ENCODE measurements at regions not wholly inside any gene's neighbourhood (a gene's known extent, or its start where the extent isn't known, plus 50 kb on each side); places are given as distances from the start of the nearest gene placed in this dataset.
A peak's percentile ranks its signal among the peaks of the same experiment; 100 is the strongest.

- TF ChIP-seq CTCF (IDR thresholded peaks at IDR 0.05) (no peak), POLR2A (IDR thresholded peaks at IDR 0.05) (no peak)
Observed at GRCh38 chr4:63757929-63758328, 651.3 kb downstream of the TECRL start.

DNA sequence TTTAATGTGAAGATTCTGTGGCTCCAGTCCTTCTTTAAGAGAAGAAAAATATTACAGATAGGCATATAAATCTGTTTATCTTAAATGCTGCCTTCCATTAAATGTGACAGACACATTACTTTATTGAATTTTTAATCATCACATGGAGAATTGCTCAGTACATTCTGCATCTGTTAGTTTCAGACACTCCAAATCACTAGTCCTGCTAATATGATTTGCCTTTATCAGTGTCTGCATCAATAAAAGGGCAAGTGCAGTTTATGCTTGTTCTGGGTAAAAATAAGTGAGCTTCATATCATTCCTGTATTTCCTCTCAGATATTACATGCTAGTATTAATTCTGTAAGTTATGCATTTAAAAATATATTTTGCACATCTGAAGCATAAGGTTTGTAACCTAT is 666.4 kb downstream of the TECRL start:
- TF ChIP-seq POLR2A (IDR thresholded peaks at IDR 0.05) (no peak), CTCF (IDR thresholded peaks at IDR 0.05) (no peak)
- Histone ChIP-seq H3K27me3 (no peaks in the 10 kb centered on the region), H3K4me1 (no peaks in the 10 kb centered on the region), H3K27ac (no peak overlapping the region), H3K4me3 (no peak overlapping the region), H3K36me3 (no peaks in the 10 kb centered on the region), H3K9me3 (no peaks in the 10 kb centered on the region)
- no peak for DNase-seq

More at GRCh38 chr4:63757929-63758328, 651.3 kb downstream of the TECRL start:
- Histone ChIP-seq H3K27ac (no peak overlapping the region), H3K9me3 (no peaks in the 10 kb centered on the region), H3K4me1 (no peaks in the 10 kb centered on the region), H3K36me3 (no peaks in the 10 kb centered on the region), H3K27me3 (no peaks in the 10 kb centered on the region), H3K4me3 (no peak overlapping the region)
- DNase-seq: no peak

DNA sequence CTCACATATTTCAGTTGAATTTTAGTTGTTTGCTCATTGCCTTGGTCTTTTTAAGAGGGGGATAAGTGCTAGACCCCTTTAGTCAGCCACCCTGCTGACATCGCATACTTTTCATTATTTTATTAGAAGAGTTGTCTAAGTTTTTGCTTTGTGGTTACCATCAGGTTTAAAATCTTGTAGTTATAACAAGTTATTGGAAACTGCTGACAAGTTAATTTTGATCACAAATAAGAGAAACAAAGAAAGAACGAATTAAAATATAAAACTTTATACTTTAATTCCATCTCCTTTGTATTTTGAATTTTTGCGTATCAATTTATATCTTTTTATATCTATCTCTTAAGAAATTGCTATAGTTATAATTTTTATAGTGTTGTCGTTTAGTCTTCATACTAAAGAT is 679.7 kb downstream of the TECRL start:
- no peak for DNase-seq
- H3K9me3 ChIP-seq: no peaks in the 10 kb centered on the region
- no peaks in the 10 kb centered on the region for H3K4me1 ChIP-seq
- no peak for TF ChIP-seq POLR2A (IDR thresholded peaks at IDR 0.05)
- no peak for TF ChIP-seq CTCF (IDR thresholded peaks at IDR 0.05)
- H3K27me3 ChIP-seq: no peaks in the 10 kb centered on the region
- no peak overlapping the region for H3K27ac ChIP-seq
- H3K4me3 ChIP-seq: no peak overlapping the region
- no peaks in the 10 kb centered on the region for H3K36me3 ChIP-seq

DNA sequence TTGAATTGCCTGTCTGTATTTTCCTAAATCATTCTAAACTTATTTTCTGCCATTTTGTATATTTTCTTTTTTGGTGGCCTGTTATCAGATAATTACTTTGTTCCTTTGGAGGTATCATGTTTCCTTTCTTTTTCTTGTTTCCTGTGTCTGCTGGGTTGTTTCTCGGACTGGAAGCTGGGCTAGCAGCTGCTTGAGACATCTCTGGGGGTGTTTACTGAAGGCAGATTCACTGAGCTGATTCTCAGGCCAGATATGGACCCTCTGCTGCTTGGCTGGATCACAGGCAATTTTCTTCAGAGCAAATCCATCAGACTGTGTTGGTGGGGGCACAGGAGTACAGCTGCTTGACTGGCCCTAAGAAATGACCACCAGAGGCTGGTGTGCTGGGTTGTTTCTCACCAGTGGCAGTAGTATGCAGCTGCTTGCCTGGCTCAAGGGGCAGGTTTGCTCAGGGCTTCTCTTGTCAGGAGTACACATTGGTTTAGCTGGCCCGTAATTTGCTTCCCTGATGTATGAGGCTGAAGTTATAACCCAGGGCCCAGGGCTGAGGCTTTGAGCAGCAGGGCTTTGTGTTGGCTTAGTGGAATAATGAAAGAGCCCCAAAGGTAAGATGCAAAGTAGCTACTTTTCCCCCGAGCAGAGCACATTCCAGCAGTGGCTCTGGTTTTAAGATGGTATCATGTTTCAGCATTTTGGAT is 680.6 kb downstream of the TECRL start:
- Histone ChIP-seq H3K4me3 (no peak overlapping the region), H3K4me1 (no peaks in the 10 kb centered on the region), H3K27ac (no peak overlapping the region), H3K9me3 (no peaks in the 10 kb centered on the region), H3K27me3 (no peaks in the 10 kb centered on the region), H3K36me3 (no peaks in the 10 kb centered on the region)
- no peak for DNase-seq
- TF ChIP-seq POLR2A (IDR thresholded peaks at IDR 0.05): no peak
- no peak for TF ChIP-seq CTCF (IDR thresholded peaks at IDR 0.05)

DNA sequence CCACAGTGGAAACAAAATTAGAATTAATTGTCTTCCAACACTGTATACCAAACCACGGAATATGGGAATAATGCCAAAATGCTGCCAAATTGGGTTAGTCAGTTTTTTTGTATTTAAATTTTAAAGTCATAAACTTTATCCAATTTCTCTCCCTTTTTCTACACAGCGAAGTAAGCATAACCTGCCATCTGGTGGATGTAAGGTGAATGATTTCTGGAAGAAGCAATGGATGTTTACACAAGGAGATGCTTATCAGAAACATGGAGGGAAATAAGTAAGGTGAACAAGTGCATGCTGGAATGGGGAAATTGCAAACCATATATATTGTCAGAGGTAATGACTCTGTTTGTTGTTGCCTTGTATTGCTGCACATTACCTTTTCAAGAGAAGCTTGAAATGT is 691.9 kb downstream of the TECRL start:
- no peak overlapping the region for H3K4me3 ChIP-seq
- no peaks in the 10 kb centered on the region for H3K27me3 ChIP-seq
- DNase-seq: no peak
- no peaks in the 10 kb centered on the region for H3K9me3 ChIP-seq
- H3K27ac ChIP-seq: no peak overlapping the region
- H3K4me1 ChIP-seq: no peaks in the 10 kb centered on the region
- H3K36me3 ChIP-seq: no peaks in the 10 kb centered on the region
- TF ChIP-seq POLR2A (IDR thresholded peaks at IDR 0.05) (no peak), CTCF (IDR thresholded peaks at IDR 0.05) (peak in 2 of 6 experiments; percentile 16 to 26)

DNA sequence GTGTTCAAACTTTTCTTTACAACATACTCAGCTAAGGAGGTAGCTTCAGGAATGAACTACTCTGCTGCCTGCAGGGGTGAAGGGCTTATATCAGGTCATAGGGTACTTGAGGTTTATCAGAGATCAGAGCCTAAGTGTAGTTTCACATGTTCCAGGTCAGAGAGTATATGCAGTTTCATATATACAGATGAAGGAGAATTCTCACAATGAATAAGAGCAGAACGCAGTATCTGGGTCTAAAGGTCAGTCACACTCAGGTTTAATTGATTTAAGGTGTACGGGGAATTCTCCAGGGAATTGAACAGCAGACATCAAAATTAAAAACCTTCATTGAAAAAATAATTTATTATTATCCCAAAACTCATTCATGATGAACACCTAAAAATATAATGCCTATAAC is 700.6 kb downstream of the TECRL start:
- no peak for DNase-seq

More for the DNA sequence above, 700.6 kb downstream of the TECRL start:
- Histone ChIP-seq H3K4me3 (no peak overlapping the region), H3K4me1 (no peaks in the 10 kb centered on the region), H3K27me3 (no peaks in the 10 kb centered on the region), H3K27ac (no peak overlapping the region), H3K9me3 (no peaks in the 10 kb centered on the region), H3K36me3 (no peaks in the 10 kb centered on the region)
- no peak for TF ChIP-seq CTCF (IDR thresholded peaks at IDR 0.05)
- no peak for TF ChIP-seq POLR2A (IDR thresholded peaks at IDR 0.05)

Data from Peyer's patch (tissue), 4 donors.